GM10266 (cell line): ENCODE measurements at regions not wholly inside any gene's neighbourhood (a gene's known extent, or its start where the extent isn't known, plus 50 kb on each side); places are given as distances from the start of the nearest gene placed in this dataset.

Experiments
- DNase-seq: peaks from one replicate; pipeline ENCODE4 v3.0.0; 2012; ENCODE audit errors: extremely low spot score
- CTCF ChIP-seq: IDR thresholded peaks from 2 replicates; pipeline ENCODE4 v1.5.1; 2012; ENCODE audit warnings: mild to moderate bottlenecking, low read depth; ENCODE audit not compliant: control insufficient read depth, insufficient read depth; ENCODE audit errors: missing control alignments

- no peak for TF ChIP-seq CTCF
- no peak for DNase-seq
Observed at GRCh38 chr2:126774761-126775160, 118.8 kb downstream of the GYPC start.

GRCh38 chr2:126775300-126775985, 119.5 kb downstream of the GYPC start:
- TF ChIP-seq CTCF, result no peak
- no peak for DNase-seq

- no peak for TF ChIP-seq CTCF
Observed at GRCh38 chr2:126776255-126776654, 120.3 kb downstream of the GYPC start.

GRCh38 chr2:126776692-126777619, 121.0 kb downstream of the GYPC start:
- peak; percentile 97 for TF ChIP-seq CTCF
- peak; percentile 82 for DNase-seq

More at GRCh38 chr2:126776255-126776654, 120.3 kb downstream of the GYPC start:
- no peak for DNase-seq

DNA sequence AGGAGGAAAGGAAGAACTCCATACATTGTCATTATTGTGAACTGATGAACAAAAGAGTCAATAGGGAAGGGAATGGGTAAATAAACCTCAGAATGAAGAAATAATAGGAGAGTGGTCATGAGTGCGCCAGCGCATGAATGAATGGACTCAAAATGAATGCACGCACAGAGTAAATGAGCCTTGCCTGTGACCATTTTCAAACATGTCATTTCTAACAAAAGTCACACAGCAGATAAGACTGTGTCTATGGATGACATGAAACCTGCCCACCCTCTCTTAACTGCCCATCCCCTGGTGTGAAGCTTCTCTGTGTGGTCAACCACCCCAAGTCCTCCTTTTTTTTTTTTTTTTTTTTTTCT, 121.1 kb upstream of the TEX51 start:
- no peak for DNase-seq
- TF ChIP-seq CTCF, result no peak

GRCh38 chr2:126778561-126779501, 119.9 kb upstream of the TEX51 start:
- DNase-seq, result no peak
- no peak for TF ChIP-seq CTCF
